ENCODE measurements at regions not wholly inside any gene's neighbourhood (a gene's known extent, or its start where the extent isn't known, plus 50 kb on each side); places are given as distances from the start of the nearest gene placed in this dataset.

- Histone ChIP-seq H3K36me3 (ENCODE audit: insufficient read depth, low read length) (no peaks in the 10 kb centered on the region), H3K4me3 (ENCODE audit: insufficient read depth, low read depth, low read length) (no peak overlapping the region), H3K9me3 (ENCODE audit: insufficient read depth, low read depth, low read length) (peaks cover 7% of the 10 kb centered on the region), H3K4me2 (ENCODE audit: low read length) (no peak overlapping the region), H4K20me1 (ENCODE audit: insufficient read depth, low read length) (no peaks in the 10 kb centered on the region), H3K79me2 (ENCODE audit: insufficient read depth, low read length) (no peaks in the 10 kb centered on the region), H3K27ac (ENCODE audit: low read depth, low read length) (no peak overlapping the region), H3K9ac (ENCODE audit: low read length) (no peak overlapping the region), H2AFZ (ENCODE audit: low read depth, low read length) (no peak overlapping the region), H3K4me1 (ENCODE audit: insufficient read depth, low read length) (no peaks in the 10 kb centered on the region), H3K27me3 (ENCODE audit: insufficient read depth, low read length) (no peaks in the 10 kb centered on the region)
- H3K4me1 Mint-ChIP-seq (ENCODE audit: low read depth, unreplicated experiment): no peaks in the 10 kb centered on the region
- TF ChIP-seq, protein P1, sequence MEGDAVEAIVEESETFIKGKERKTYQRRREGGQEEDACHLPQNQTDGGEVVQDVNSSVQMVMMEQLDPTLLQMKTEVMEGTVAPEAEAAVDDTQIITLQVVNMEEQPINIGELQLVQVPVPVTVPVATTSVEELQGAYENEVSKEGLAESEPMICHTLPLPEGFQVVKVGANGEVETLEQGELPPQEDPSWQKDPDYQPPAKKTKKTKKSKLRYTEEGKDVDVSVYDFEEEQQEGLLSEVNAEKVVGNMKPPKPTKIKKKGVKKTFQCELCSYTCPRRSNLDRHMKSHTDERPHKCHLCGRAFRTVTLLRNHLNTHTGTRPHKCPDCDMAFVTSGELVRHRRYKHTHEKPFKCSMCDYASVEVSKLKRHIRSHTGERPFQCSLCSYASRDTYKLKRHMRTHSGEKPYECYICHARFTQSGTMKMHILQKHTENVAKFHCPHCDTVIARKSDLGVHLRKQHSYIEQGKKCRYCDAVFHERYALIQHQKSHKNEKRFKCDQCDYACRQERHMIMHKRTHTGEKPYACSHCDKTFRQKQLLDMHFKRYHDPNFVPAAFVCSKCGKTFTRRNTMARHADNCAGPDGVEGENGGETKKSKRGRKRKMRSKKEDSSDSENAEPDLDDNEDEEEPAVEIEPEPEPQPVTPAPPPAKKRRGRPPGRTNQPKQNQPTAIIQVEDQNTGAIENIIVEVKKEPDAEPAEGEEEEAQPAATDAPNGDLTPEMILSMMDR (IDR thresholded peaks at IDR 0.05; ENCODE audit: insufficient read depth, low read depth, low read length): no peak
- TF ChIP-seq EZH2 (IDR thresholded peaks at IDR 0.05; ENCODE audit: insufficient read depth, low read length): no peak
- DNase-seq (ENCODE audit: low read depth) (no peak), FAIRE-seq (no peak)
- no peak overlapping the region for H3K27ac Mint-ChIP-seq (ENCODE audit: unreplicated experiment)
- H3K4me3 Mint-ChIP-seq (ENCODE audit: unreplicated experiment): no peak overlapping the region
- peaks cover 5% of the 10 kb centered on the region for H3K9me3 Mint-ChIP-seq (ENCODE audit: unreplicated experiment)
- H3K36me3 Mint-ChIP-seq (ENCODE audit: low read depth, unreplicated experiment): no peaks in the 10 kb centered on the region
- no peaks in the 10 kb centered on the region for H3K27me3 Mint-ChIP-seq (ENCODE audit: low read depth, unreplicated experiment)
Observed at GRCh38 chr5:179467441-179467840, 82.9 kb upstream of the RUFY1 start.

- Histone ChIP-seq H3K27ac (ENCODE audit: low read depth, low read length) (no peak overlapping the region), H4K20me1 (ENCODE audit: insufficient read depth, low read length) (no peaks in the 10 kb centered on the region), H3K4me1 (ENCODE audit: insufficient read depth, low read length) (no peaks in the 10 kb centered on the region), H3K9ac (ENCODE audit: low read length) (no peak overlapping the region), H3K4me2 (ENCODE audit: low read length) (no peak overlapping the region), H3K4me3 (ENCODE audit: insufficient read depth, low read depth, low read length) (no peak overlapping the region), H3K9me3 (ENCODE audit: insufficient read depth, low read depth, low read length) (peaks cover 7% of the 10 kb centered on the region), H2AFZ (ENCODE audit: low read depth, low read length) (no peak overlapping the region), H3K36me3 (ENCODE audit: insufficient read depth, low read length) (no peaks in the 10 kb centered on the region), H3K27me3 (ENCODE audit: insufficient read depth, low read length) (no peaks in the 10 kb centered on the region), H3K79me2 (ENCODE audit: insufficient read depth, low read length) (no peaks in the 10 kb centered on the region)
- FAIRE-seq: no peak
- Mint-ChIP-seq H3K36me3 (ENCODE audit: low read depth, unreplicated experiment) (no peaks in the 10 kb centered on the region), H3K9me3 (ENCODE audit: unreplicated experiment) (peaks cover 5% of the 10 kb centered on the region), H3K27ac (ENCODE audit: unreplicated experiment) (no peak overlapping the region), H3K4me3 (ENCODE audit: unreplicated experiment) (no peak overlapping the region), H3K4me1 (ENCODE audit: low read depth, unreplicated experiment) (no peaks in the 10 kb centered on the region), H3K27me3 (ENCODE audit: low read depth, unreplicated experiment) (peaks cover 10% of the 10 kb centered on the region)
- no peak for DNase-seq (ENCODE audit: low read depth)
- TF ChIP-seq, protein P1 (IDR thresholded peaks at IDR 0.05; ENCODE audit: insufficient read depth, low read depth, low read length): no peak
- no peak for TF ChIP-seq EZH2 (IDR thresholded peaks at IDR 0.05; ENCODE audit: insufficient read depth, low read length)
Observed at GRCh38 chr5:179464631-179465030, 85.7 kb upstream of the RUFY1 start.

GRCh38 chr5:179462040-179462439, 88.3 kb upstream of the RUFY1 start:
- no peak overlapping the region for H3K4me3 Mint-ChIP-seq (ENCODE audit: unreplicated experiment)
- Histone ChIP-seq H4K20me1 (ENCODE audit: insufficient read depth, low read length) (no peaks in the 10 kb centered on the region), H3K36me3 (ENCODE audit: insufficient read depth, low read length) (no peaks in the 10 kb centered on the region), H3K79me2 (ENCODE audit: insufficient read depth, low read length) (no peaks in the 10 kb centered on the region), H3K4me2 (ENCODE audit: low read length) (no peak overlapping the region), H2AFZ (ENCODE audit: low read depth, low read length) (no peak overlapping the region), H3K9ac (ENCODE audit: low read length) (no peak overlapping the region), H3K4me1 (ENCODE audit: insufficient read depth, low read length) (no peaks in the 10 kb centered on the region), H3K27me3 (ENCODE audit: insufficient read depth, low read length) (no peaks in the 10 kb centered on the region), H3K27ac (ENCODE audit: low read depth, low read length) (no peak overlapping the region), H3K4me3 (ENCODE audit: insufficient read depth, low read depth, low read length) (no peak overlapping the region), H3K9me3 (ENCODE audit: insufficient read depth, low read depth, low read length) (peaks cover 7% of the 10 kb centered on the region)
- H3K27ac Mint-ChIP-seq (ENCODE audit: unreplicated experiment): no peak overlapping the region
- no peaks in the 10 kb centered on the region for H3K4me1 Mint-ChIP-seq (ENCODE audit: low read depth, unreplicated experiment)
- no peak for FAIRE-seq
- H3K9me3 Mint-ChIP-seq (ENCODE audit: unreplicated experiment): peaks cover 10% of the 10 kb centered on the region
- no peak for TF ChIP-seq EZH2 (IDR thresholded peaks at IDR 0.05; ENCODE audit: insufficient read depth, low read length)
- TF ChIP-seq, protein P1 (IDR thresholded peaks at IDR 0.05; ENCODE audit: insufficient read depth, low read depth, low read length): no peak
- DNase-seq (ENCODE audit: low read depth): no peak
- peaks cover 18% of the 10 kb centered on the region for H3K27me3 Mint-ChIP-seq (ENCODE audit: low read depth, unreplicated experiment)
- H3K36me3 Mint-ChIP-seq (ENCODE audit: low read depth, unreplicated experiment): no peaks in the 10 kb centered on the region

All from astrocyte (in vitro differentiated cells and primary cell).